CD4-positive, alpha-beta T cell treated with Interleukin-15 for 1 hour (primary cell): ENCODE measurements at regions not wholly inside any gene's neighbourhood (a gene's known extent, or its start where the extent isn't known, plus 50 kb on each side); places are given as distances from the start of the nearest gene placed in this dataset.
"Not testable (repeated sequence)": the region's sequence is repeated elsewhere in the genome, so short reads cannot be mapped to it uniquely, and the experiment has no call there.

ENCODE experiments used
- DNase-seq: peaks from one replicate; pipeline ENCODE4 v3.0.0-alpha.2; 2020

DNA sequence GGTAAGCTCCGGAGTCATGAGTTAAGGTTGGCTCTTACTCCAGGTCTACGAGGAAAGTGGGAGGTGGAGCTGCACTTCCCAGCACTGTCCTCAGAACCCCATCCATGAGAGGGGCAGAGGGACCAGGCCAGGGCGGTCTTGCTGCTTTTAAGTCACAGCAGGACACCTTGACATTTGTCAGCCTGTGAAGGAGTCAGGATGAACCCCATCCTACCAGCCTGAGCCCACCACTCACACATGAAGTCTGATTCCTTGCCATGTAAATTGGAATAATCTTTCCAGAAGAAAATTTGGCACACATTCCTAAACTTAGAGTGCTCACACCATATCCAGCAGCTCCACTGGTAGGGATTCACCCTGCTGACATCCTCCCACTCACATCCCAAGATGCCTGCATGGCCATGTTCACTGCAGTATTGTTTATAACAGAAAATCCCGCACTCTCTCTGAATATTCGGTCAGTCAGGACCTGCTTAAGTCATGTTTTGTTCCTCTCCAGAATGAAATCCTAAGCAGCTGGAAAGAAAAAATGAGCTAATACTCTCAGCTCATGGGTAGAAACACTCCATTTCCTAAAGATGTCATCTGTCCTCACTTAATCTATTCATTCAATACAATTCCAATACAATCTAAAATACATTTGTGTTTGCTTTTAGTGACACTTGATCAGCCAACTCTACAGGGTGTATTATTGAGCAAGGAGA is 79.3 kb upstream of the COL5A1 start:
- no peak for DNase-seq

DNA sequence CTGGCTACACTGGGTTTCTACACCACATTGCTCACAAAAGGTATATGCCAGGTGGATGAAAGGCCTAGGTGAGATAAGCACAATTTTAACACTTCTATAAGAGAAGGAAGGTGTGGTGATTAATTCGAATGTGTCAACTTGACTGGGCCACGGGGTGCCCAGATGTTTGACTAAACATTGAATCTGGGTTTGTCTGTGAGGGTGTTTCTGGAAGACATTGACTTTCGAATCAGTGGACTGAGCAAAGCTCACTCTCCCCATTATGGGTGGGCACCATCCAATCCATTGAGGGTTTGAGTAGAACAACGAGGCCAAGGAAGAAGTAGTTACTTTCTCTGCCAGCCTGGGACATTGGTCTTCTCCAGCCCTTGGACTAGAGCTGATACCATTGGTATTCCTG is 78.2 kb upstream of the COL5A1 start:
- DNase-seq: no peak

DNA sequence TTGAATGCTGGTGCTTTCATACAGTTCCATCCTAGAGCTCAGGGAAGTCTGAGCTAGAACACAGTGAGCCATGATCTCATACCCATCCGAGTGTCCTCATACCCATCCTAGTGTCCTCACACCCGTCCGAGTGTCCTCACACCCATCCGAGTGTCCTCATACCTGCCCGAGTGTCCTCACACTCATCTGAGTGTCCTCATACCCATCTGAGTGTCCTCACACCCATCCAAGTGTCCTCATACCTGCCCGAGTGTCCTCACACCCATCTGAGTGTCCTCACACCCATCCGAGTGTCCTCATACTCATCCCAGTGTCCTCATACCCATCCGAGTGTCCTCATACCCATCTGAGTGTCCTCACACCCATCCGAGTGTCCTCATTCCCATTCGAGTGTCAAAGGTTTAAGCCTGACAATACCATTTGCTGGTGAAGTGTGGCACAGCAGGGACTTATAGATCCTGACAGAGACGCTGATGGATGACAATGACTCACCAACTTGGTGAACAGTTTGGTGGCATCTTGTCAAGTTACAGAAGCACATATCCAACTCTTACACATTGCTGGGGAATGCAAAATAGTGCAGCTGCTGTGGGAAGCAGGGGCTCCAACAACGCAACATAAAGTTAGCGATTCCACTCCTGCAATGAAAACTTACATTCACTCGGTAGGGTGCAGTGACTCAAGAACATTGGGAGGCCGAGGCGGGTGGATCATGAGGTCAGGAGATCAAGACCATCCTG is 77.0 kb upstream of the COL5A1 start:
- DNase-seq: no peak

DNA sequence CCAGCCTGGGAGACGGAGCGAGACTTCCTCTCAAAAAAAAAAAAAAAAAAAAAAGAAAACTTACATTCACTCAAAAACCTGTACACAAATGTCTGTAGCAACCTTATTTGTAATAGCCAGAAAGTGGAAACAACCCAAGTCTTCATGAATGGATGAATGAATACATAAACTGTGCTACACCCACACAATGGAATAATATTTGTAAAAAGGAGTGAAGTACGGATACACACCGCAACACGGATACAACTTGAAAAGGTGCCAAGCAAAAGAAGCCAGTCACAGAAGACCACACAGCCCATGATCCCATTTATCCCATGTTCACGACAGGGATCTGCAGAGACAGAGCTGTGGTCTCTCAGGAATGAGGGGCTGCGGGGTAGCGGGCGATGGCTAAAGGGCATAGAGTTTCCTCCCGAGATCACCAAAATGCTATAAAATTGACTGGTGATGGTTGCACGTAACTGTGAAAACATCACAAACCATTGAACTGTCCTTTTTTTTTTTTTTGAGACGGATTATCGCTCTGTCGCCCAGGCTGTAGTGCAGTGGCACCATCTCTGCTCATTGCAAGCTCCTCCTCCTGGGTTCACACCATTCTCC is 76.2 kb upstream of the COL5A1 start:
- no peak for DNase-seq

DNA sequence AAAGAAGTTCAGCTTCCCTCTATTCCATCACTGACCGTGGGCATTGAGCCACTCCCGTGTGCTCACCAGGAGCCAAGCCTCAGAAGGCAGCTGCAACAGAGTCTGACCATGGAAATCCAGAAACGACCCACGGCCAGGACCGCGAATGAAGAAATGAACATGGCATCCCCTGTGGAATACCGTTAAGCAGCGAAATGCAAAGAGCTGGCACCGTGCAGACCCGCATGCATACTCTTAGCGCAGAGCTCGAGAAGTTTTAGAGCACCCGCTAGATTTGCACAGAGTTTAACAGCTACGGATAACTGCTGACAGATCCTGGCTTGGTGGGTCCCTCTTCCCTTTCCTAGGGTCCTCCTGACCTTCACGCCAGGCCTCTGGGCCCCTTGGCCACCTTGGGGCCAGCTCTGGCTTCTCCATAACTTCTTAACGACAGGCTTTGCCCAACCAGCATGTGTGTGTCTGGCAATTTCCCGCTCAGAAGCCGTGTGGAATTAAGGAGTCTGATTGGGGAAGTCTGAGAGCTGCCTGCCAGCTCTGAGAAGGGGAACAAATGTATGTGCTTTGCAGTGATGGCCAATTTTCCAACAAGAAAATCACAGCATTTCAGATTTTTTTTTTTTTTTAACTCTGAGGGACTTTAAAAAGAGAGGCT is 75.3 kb upstream of the COL5A1 start:
- no peak for DNase-seq

DNA sequence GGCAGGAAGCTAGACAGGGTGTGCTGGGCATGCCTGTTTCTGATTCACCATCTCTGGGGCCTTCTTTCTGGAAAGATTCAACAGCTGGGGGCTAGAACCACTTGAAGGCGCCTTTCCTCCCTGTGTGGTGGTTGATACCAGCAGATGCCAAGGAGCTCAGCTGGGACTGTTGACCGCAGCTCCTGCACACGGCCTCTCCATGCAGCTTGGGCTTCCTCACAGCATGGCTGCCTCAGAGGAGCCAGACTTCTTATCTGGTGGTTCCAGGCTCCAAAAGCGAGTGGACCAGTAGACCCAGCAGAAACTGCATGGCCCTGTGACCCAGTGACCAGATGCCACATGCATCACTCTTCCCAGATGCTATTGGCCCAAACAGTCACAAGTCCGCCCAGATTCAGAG is 74.7 kb upstream of the COL5A1 start:
- DNase-seq: no peak

DNA sequence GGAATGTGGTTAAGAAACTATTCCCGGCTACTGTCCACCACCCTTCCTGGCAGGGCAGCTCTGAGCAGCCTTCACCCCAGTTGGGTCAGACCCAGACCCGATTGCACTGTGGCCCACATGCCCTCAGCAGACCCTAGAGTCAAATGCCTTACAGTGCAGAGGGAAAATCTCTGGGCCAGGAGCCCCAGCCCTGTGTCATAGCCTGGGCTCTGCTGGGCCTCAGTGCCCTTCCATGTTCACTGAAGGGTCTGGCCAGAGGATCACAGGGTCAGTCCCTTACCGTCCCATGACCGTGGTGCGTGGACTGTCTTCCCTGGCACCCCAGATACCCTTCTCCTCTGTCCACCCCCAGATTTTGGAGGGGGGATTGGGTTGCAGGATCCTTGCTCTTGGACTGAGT is 73.5 kb upstream of the COL5A1 start:
- no peak for DNase-seq

DNA sequence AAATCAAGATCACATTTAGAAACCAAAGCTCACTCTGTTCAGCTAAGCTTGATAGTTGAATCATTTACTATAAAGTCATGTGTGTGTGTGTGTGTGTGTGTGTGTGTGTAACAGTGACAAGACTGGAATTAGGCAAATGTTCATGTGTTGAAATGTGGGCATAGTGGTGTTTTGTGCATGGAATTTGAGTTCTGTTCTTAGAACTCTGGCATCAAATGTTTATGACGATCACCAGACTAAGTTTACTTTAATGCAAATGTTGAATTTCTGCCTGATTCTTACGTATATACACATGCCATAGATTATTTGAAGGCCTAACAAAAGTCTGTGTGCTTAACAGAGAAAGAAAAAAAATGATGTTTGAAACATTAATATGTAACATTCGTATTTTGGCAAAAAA is 72.8 kb upstream of the COL5A1 start:
- no peak for DNase-seq

DNA sequence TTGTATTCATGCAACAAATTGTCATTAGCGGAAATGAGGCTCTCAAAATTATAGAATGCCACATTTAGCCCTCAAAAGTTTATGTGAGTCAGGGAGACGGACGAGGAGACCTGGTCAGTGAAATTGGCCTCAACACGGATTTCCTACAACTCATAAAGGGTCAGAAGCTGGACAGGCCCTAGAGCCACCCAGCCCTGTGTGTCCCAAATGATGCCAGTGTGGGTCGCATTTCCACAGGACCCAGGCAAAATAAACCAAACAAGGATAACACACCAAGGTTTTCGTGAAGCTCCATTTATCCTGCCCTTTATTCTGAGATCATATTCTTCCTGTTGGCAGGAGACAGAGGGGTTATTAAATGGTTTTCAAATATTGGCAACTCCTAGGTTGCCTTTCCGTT is 72.0 kb upstream of the COL5A1 start:
- DNase-seq: no peak

DNA sequence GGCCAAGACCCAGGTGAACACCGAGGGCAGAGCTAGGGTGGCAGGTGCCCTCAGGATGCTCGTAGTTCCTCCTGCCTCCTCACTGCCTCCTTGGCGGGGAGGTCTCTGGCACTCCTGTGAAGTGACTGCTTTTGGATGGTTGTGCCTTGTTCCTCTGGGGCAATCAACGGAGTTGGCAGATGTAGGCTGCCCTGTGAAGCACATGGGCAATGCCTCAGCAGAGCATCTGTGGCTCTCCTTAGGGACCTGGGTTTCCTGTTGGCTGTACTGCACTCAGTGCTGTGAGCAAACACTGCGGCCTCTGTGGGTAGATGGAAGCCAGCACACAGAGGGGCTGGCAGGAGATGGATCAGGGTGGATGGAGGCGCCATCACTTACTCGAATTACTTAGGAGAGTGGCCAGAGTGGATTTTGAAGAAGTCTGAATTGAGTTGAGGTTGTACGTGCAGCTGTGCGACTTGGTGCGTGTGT is 71.4 kb upstream of the COL5A1 start:
- no peak for DNase-seq

DNA sequence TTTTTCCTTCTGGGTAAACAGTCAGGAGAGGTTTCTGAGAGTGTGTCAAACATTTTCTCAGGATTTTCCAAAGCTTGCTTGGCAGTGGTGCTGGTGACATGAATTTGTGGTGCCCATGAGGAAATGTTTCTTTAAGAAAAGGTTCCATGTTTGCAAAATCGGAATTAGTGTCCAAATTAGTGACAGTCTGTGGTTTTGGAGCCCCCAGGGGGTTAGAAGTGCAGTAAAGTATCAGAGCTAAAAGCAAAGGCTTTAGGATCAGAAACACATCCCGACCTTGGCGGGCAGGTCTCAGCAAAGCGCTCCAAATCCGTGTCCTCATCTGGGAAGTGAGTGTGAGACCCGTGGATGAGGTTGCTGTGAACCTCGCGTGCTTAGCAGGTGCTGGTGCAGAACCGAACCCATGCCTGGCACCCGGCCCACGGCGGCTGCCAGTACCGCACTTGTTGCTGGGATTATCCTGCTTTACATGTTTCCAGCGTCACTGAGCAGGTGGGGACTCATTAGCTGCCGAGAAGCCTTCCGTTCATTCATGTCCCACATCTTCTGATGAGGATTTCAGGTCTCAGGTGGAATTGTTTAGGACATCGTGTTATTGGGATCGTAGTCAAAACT is 70.8 kb upstream of the COL5A1 start:
- DNase-seq: no peak

DNA sequence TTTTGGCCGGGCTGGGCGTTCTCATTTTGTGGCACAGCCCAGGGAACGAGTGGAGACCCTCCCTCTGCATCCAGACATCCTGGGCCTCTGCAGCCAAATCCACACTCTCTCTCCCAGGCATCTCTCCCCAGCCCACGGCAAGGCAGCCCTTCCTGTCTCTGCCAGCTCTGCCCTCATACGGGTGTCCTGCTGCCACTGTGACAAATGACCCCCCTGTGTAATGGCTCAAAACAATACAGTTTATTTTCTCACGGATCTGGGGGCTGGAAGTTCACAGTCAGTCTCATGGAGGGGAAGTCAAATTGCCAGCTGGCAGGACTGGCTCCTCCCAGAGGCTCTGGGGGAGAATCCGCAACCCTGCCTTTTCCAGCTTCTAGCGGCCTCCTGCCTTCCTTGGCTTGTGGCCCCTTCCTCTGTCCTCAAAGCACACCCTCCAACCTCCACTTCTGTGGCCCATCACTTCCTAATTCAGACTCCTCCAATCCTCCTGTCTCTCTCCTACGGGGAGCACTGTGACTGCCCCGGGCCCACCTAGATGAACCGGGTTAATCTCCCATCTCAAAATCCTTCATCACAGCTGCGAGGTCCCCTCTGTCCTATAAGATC is 70.2 kb upstream of the COL5A1 start:
- no peak for DNase-seq

DNA sequence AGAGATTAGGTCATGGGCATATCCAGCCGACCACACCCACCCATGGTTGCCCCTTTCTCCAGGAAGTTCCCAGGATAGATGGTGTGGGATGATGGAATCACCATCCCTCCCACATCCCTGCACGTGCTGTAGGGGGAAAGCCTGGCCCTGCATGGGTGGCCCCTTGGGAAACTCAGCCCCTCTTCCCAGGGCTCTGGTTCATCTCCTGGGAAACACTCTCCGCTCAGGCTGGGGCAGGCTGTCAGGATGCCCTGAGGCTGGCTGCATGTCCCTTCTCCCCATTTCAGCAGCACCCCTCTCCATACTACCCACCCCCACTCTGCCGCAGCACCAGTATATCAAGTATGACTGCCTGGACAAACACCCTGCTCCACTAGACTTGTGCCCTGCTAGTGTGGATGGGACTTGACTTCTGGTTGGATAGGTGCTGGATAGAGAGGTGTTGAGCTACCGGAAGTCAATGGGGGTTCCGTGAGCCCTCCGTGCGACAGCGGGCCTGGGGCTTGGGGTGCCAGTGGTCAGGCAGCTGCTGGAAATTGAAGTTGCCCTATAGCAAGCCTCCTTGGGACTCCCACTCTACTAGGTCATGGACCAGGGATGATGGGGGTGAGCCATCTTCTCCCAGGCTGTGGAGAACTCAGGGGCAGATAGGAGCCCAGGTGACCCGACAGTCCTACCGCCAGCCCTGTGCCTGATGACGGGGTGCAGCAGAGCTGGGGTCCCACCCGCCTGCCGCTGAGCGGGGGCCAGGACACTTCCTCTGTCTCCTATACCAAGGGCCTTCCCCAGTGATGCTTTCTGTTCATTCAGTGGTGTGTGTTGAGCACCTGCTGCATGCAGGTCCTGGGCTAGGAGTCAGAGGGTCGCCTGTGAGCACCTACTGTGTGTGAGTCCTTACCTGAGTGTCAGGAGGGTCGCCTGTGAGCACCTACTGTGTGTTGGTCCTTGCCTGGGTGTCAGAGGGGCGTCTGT is 69.4 kb upstream of the COL5A1 start:
- no peak for DNase-seq

DNA sequence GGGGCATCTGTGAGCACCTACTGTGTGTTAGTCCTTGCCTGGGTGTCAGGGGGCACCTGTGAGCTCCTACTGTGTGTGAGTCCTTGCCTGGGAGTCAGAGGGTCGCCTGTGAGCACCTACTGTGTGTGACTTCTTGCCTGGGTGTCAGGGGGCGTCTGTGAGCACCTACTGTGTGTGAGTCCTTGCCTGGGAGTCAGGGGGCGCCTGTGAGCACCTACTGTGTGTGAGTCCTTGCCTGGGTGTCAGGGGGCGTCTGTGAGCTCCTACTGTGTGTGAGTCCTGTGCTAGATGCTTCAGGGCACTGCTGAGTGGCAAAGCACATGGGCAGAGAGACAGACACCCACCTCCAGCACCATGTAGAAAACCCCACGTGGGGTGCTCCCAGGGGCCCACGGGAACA is 66.9 kb upstream of the COL5A1 start:
- DNase-seq: not testable (repeated sequence)

DNA sequence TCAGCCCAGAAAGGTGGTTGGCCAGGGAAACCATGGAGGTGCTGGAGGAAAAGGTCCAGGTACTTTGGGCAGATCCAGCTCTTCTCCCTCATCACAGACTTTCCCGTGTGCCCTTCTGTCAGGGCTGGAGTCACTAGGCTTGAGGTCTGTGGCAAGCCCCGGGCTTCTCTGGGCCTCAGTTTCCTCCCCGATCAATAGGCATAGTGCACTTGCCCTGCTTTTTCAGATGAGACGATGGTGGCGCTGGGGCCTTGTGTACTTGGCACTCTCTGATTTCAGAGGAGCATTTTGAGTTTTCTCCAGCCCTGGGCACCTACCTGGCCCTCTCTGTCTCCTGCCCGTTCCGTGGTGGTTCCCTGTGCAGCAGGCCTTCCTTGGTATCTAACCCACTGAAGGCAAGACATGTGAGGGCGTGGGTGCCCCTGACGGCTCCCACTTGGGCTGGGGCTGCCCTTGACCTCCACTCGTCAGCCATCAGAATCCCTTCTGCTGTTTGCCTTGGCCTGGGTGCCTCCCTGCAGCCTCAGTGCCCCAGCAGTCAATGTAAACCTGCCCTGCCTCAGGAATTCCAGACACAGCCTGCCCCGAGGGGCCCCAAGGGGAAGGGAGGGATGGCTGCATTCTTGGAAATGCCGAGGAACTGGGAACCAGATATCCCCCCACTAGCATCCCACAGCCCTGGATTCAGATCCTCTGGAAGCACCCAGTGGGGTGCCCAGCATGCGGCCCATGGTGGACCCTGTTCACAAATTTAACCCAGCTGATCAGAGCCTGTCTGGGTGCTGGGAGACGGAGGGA is 66.3 kb upstream of the COL5A1 start:
- DNase-seq: no peak

DNA sequence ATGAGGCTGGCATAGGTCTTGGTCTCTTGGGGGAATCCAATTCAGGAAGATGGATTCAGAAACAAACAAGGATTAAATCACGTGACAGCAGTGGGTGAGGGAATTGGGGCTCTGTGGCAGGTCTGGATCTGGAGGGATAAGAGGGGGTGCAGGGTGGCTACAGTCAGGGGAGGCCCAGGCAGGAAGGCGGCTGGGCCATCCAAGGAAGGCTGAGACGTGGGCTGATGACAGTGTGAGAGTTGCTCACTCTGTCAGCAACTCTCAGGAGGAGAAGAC is 65.8 kb upstream of the COL5A1 start:
- DNase-seq: no peak

DNA sequence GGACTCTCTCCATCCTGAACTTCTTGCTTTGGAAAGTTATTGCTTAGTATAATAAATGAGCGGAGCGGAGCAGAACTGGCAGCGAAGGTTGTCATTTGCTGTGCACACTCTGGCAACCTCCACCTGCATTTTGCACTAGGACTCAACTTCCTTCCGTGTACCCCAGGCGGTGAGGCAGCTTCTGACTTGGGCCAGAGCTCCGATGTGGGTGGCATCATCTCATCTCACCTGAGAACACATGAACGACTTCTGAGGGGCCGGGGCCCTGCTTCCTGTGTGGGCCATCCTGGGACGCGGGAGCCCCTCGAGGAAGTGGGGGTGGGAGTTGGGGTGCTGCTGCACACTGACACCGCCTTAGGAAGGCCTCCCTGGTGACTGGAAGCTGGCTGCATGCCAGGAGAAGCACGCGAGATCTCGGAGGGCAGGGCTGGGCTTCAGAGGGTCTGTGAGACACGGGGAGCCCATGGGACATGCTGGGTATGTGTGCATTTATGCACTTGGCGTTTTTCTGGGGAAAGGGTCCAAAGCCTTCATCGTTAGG is 56.5 kb upstream of the COL5A1 start:
- DNase-seq: no peak

DNA sequence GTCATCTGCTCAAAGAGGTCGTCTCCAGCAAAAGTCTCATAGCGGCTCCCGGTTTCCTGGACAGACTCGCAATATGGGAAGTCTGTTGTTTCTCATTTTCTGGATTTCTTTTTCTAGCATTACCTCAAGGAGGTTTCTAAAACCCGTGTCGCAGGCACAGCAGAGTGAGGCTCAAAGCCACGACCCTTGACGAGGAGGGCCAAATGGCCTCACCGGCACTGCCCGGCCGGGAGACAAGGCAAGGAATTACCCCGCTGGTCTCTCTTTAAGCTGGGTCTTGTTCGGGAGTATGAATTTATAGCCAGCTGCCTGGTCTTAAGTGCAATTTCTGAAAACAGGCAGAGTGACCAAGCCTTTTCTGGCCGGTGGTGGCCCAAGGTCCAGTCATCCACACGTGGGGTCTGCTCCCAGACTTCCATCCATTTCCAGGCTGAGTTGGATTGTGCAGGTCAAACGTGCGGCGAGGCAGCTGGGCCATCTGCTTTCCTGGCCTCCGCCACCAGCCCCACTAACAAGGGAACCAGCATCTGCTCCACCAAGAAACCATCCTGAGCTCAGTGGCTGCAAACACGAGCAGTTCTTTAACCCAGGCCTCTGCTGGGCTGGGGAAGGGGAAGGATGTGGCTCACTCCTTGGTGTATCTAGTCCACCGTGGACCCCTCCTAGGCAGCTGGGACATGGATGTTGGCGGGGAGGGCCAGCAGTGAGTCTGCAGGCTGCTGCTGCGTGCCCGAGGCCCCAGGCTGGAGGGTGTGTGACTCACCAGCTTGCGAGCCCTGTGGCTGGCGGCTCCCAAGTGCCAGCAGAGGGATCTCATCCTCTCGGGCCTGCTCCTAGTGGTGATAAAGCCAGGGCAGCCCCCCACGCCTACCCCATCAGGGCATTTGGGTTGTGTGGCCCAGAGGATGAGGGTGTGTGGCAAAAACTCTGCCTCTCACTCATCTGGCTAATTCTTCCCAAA is 55.6 kb upstream of the COL5A1 start:
- no peak for DNase-seq

DNA sequence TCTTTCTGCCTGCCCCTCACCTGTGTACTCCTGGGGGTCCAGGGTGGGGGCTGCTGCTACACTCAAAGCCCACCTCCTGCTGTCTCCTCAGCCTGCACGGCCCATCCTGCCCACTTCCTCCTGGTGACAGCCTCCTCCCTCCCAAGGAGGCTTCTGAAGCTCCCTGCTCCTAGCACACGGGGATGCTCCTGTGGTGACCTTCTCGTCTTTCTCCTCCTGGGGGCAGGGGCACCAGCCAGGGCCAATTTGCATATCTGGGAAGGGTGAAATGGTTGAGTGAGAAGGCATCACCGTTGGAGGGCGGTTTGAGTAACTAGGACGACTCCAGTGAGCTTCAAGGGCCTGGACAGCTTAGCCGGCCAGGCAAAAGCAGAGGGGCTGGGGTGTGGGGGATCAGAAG is 51.9 kb upstream of the COL5A1 start:
- DNase-seq: no peak
